ENCODE measurements at regions not wholly inside any gene's neighbourhood (a gene's known extent, or its start where the extent isn't known, plus 50 kb on each side); places are given as distances from the start of the nearest gene placed in this dataset.
"Not testable (repeated sequence)": the region's sequence is repeated elsewhere in the genome, so short reads cannot be mapped to it uniquely, and the experiment has no call there.

DNA sequence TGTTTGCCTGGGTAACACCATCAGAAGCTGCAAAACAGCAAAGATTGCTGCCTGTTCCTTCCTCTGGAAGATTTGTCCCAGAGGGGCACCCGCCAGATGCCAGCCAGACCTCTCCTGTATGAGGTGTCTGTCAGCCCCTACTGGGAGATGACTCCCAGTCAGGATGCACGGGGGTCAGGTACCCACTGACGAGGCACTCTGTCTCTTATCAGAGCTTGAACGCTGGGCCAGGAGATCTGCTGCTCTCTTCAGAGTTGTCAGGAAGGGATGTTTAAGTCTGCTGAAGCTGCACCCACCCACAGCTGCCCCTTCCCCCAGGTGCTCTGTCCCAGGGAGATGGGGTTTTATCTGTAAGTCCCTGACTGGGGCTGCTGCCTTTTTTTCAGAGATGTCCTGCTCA is 207.4 kb upstream of the PDE3A start:
- DNase-seq = not testable (repeated sequence)

DNA sequence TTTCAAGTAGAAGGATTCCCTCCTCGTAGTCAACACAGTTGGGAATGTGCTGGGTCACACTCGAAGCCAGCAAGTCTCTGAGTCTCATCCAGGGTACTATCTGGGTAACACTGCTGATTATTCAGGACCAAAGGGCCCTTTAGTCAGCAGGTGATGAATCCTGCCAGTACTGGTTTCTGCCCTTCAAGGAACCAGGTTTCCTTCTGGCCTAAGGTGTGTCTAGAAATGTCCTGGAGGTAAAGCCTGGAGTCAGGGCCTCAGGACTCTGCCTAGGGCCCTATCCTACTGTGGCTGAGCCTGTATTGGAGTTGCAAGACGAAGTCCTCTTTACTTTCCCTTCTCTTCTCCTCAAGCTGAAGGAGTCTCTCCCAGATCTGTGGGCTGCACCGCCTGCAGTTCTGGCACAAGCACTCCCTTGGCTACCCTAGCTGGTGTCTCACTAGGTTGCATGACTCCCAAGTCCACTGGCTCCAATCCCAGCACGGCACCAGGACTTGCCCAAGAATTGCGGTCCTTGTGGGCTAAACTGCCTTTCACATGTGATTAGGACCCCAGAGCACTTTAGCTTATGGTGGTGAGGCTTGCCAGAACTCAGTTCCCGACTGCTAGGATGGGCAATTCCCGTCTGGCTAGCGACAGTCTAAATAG is 193.7 kb upstream of the PDE3A start:
- DNase-seq = no peak

DNA sequence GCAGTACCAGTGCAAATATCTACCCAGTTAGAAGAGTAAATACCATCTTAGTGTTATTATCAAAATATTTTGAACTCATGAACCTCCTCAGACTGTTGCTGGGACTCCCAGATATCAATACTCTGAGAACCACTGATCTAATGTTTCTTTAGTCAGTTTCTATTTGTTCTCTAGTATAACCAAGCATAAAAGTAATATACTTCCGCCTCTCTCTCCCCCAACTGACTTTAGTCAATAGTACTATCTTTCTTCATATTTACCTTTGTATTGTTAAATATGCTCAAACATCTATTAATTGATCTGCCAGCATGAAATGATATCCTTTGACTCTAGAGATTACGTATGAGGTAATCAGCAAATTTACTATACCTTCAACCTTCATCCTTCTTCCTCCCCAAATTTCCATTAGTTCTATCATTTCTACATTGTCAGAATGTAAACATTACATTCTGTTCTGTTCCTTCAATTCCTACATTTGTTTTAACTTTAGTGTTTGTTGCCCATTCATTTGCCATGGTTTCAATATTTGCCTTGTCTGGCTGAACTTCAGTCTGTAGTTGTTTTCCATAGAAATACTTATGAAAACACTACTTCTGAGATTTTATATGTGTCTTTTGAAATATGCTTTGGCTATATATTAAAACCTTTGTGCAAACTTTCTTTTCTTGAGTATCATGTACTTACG is 192.5 kb upstream of the PDE3A start:
- DNase-seq = no peak

DNA sequence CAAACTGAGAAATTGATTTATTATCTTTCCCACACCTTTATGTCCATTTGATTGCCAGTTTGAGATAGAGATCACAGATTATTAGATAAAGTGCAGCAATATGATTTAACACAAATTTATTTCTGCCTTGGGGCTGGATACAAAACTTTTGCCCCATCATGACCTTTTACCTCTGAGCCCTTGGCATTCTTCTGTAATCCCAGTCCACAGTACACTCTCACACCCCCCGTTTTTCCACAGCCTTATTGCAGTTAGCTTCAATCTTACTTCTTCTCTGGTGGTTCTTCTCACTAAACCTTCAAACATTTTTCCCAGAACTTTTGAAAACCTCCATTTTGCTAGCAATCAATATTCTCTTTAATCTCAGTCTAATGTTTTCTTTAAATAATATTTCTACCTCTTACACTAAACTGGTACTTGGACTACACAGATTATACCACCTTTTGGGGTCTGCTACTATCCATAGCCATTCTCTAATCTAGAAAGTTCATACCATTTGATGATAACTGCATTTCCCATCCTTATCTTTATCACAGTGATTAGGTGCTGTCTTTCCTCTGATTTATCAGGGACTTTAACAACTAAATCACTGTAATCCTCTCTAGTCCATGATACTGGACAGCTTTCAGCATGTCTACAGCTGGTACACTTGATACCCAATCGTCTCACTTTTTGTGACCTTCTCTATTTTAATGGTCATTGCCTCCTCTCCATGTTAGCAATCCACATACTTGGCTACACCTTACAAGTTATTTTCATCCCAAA is 186.7 kb upstream of the PDE3A start:
- no peak for DNase-seq

DNA sequence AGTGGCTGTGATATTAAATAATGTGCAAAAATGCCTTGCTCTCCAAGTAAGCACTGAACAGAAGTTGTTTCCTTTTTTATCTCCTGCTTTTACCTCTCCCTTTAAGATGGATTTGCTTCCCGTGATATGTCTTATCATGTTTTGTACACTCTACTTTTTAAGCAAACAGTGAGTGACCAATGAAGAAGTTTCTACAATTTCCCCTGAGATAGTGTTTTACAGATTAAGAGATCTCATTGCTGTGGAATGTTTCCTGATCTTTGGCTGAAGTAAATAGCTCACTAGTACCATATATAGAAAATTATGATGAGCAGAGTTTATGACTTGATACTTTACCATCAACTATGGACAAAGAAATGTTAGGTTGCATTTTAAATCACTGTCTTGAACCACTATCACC is 184.8 kb upstream of the PDE3A start:
- no peak for DNase-seq

DNA sequence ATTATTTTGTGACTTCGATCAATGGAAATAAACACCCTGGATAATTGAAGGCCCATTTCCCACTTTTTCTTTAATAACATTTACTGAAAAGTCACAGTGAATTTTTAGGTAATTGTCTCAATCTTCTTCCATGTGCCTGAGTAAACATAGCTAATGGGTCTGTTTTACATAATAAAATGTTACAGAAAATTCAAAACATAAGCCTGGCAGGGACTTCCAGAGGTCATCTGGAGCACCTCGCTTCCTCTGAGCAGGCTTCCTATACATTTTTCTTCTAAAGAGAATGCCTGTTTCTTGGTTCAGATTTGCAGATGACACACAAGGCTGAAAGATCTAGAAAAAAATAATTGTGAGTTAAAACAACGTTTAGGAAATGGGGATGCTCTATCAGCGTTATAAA is 183.8 kb upstream of the PDE3A start:
- DNase-seq = no peak

DNA sequence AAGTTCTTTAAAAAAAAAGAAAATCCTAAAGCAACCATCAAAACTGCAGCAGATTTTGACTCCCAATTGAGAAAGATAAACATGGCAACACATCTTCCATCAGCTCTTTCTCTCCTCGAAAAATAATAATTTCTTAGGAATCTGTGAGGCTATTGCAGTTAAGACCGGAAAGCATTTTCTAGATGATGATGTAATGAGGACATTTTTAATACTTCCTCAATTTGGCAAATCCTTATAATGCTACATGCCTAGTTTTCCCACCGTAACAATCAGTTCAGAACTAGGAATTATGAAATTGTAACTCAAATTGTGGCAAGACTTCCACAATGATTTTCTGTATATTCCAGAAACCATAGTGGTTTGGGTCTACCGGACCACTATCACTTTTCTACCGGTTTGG is 180.9 kb upstream of the PDE3A start:
- no peak for DNase-seq

DNA sequence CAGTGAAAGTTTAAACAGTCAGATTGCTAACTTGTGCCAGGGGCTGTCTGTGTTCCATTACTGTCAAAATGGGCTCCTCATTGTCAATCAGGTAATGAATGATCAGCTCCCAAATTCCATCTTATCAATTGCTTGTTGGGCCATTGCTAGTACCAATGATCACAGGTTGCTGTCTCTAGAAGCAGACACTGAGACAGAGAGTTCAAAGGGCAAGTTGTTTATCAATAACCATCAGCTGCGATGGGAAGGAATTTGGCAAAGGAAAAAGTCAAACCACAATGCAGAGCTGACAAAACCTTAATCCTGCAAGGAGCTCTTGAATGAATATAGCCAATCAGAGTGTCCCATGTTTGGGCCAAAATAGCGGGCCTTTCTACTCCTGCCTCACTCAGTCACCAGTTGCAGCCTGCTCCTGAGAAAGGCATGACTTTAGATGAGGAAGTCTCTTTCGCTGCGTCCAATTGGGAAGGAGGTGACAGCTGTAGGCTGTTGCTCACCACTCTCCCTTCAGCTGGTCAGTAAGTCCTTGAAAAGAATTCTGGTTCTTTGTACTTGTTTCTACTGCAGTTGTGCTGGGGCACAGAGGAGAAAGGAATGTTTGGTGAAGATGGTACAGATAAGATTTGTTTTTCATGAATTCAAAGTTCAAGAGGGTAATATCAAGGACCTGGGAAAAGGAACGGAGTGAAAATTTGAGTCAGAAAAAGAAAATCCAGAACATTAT is 179.2 kb upstream of the PDE3A start:
- no peak for DNase-seq

DNA sequence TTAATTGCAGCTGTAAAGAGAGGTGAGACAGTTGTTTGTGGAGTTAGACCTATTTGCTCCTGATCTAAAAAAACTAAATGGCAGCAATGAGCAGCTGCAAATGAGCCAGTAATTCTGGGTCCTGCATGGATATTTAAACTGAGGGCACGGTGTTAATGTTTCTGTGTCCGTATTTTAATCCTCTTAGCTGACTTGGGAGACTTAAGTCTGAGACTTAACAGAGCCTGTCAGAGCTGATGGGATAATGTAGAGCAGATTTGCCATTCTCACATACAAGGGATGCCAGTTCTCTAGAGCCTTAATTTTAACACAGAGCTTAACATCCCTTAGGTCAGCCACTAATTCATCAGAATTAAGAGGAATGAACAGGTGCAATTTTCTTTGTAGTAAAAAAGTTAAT is 178.6 kb upstream of the PDE3A start:
- DNase-seq = no peak

DNA sequence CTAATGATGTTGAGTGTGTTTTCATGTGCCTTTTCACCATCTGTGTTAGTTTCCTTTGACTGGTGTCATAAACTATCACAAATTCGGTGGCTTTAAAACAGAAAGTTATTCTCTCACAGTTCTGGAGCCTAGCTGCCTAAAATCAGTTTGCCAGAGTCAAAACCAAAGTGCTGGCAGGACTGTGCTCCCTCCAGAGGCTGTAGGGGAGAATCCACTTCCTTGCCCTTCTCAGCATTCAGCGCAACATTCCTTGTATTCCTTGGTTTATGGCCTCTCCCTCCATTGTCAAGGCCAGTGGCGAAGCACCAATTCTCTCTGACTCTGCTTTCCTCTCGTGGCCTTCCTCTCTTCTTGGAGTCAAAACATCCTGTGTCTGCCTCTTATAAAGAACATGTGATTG is 174.2 kb upstream of the PDE3A start:
- DNase-seq = no peak

DNA sequence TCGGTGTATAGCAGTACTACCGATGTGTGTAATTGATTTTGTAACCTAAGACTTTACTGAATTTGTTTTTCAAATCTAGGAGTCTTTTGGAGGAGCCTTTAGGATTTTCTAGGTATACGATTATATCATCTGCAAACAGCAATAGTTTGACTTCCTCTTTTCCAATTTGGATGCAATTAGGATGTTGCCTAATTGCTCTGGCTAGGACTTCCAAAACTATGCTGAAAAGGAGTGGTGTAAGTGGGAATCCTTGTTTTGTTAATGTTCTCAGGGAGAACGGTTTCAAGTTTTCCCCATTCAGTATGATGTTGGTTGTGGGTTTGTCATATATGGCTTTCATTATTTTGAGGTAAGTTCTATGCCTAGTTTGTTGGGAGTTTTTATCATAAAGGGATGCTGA is 171.6 kb upstream of the PDE3A start:
- no peak for DNase-seq

DNA sequence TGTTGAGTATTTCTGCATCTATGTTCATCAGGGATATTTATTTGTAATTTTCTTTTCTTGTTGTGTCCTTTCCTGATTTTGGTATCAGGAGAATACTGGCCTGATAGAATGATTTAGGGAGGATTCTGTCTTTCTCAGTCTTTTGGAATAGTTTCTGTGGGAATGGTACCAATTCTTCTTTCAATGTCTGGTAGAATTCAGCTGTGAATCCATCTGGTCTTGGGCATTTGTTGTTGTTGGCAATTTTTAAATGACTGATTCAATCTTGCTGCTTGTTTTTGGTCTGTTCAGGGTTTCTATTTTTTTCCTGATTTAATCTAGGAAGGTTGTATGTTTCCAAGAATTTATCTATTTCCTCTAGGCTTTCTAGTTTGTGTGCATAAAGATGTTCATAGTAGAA is 170.9 kb upstream of the PDE3A start:
- no peak for DNase-seq

DNA sequence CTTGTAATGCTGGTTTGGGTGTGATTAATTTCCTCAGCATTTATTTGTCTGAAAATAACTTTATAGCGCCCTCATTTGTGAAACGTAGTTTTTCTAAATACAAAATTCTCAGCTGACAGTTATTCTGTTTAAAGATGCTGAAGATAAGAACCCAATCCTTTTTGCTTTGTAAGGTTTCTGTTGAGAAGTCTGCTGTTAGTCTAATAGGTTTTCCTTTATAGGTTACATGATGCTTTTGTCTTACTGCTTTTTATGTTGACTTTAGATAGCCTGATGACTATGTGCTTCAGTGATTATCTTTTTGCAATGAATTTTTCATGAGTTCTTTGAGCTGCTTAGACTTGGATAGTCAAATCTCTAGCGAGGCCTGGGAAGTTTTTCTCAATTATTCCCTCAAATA is 168.6 kb upstream of the PDE3A start:
- DNase-seq = no peak

DNA sequence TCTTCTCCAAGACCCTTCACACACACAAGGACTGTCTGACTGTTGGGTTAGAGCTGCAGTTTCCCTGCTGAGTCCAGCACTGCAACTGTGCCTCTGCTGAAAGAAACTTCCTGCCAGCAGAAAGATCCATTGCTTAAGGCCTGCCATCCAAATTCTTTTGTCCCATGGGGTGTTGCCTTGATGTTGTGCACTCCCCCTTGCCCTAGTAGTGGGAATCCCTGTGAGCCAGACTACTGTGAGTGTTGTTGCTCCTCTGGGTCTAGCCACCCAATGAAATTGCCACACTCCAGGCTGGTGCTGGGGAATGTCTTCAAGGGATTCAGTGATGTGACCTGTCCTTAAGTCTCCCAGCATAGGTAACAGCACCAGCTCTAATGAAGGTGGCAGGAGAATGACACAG is 166.6 kb upstream of the PDE3A start:
- DNase-seq = no peak

DNA sequence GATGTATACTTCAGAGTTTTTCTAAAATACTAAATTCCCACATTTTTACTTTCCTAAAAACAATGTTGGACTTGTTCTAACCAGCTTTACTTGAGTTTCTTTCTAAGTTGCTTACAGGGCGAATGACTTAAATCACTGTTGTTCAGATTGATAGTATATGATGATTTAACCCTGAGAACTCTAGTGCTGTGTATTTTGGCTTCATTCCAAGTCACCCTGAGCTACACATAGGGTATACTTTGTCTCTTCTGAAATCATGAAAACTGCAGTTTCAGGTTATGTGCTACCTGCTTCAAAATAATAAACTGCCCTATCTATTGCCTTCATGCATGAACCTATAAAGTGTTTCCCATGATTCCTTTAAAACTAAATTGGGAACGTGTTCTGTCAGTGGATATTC is 162.5 kb upstream of the PDE3A start:
- no peak for DNase-seq

DNA sequence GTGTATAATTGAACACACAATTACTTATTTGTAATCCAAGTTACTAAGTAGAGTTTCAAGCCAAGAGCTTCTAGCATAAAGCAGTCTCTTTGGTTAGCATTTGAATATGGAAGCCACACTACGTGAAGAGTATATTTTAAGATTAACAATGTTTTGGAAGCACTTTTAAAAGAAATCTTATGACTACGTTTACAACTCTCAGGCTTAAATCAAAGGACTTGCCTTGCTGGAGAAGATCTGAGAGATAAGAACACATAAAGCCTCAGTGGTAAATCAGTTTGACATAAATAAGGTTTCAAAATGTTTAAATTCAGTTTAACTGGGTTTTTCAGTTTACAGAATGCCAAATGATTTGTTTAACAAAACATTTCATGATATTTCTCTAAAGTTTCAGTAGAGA is 161.9 kb upstream of the PDE3A start:
- DNase-seq = no peak

DNA sequence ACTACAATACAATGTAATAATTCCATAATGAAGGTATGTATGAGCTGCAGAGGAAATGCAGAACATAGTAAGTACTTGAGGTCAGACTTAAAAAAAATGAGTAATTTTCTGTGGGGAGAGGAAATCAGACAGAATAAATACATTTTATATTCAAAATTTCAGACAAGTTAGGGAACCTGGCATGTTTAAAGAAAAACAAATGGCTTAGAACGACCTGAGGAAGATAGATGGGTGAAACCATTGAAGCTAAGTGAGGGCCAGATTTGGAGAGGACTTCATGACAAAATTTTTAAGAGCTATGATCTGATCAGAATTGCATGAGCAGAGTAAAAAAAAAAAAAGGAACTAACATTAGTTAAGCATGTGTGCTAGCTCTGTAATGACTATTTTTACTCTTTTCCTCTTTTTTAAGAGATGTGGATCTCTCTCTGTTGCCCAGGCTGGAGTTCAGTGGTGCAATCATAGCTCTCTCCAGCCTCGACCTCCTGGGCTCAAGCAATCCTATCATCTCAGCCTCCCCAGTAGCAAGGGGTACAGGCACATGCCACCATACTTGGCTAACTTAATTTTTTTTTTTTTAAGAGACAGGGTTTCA is 157.6 kb upstream of the PDE3A start:
- DNase-seq = no peak

DNA sequence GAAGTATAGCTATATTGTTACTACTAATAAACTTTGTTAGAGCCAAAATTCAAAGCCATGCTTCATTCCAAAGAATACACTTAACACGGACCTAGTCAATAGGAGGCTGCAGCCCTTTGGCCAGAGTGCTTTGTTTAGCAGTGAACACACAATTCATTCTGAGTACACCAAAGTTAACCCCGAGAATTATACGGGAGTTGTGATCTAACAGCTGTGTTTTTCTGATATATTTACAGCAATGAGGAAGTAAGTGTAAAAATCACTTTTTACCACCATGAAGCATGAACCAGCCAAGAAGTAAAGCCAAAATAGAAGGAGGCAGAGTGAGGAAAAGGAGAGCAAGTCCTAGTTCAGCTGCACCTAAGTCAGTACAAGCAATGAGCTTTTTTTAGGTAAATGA is 156.8 kb upstream of the PDE3A start:
- DNase-seq = no peak

DNA sequence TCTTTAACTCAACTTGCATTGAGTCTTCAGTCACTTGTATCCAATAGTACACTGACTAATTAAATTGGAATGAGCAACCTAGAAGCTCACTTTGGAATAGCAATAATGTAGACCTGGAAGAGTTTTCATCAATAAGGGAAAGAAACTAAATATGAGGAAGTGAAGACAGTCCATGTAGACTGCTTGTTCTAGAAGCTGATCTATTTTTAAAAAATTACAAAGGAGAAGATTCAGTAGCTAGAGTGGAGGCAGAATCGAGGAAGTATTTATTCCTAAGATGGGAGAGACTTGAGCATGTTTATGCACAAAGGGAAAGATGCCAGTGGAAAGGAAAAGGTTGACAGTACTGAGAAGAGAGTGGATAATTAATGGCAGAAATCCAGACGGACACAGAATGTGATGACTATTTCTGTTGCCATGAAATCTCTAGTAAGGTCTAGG is 156.3 kb upstream of the PDE3A start:
- DNase-seq = no peak

DNA sequence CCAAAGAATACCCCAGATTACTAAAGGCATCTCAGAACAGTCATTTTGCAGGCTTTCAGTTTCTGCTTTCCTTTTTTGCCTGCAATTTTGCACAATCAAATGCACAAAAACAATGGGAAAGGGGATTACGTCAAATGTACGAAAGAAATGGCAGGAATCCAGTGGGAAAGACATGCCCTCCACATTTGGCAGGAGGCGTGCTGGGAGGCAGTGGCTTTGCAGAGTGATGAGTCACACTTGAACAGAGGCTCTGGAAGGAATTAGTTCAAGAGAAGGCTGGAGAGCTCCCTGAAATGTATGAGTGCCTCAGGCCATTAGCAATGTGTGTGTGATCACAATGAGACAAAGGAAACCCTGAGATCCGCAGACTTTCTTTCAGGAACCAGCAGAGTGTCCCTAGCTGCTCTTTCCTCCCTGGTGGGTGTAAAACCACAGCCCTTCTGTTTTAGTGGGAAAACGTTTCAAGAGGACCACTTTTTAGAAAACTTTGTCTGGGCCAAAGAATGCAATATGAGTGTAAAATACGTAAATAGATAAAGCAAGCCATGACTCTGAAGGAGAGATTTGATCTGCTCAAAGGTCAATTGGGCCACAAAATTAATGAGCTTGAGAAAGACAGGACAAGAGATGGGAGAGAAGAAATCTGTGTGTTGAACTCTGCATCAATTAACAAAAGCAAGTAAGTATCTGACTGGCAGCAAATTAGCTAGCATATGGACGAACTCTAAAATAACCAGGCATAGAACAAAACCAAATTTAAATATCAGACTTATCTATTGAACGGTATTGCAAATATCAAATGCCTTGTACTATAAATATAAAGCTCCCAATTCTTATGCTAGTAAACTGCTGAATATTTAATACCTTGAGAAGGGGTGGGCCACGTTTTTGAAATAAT is 155.4 kb upstream of the PDE3A start:
- DNase-seq = peak; percentile 71

DNA sequence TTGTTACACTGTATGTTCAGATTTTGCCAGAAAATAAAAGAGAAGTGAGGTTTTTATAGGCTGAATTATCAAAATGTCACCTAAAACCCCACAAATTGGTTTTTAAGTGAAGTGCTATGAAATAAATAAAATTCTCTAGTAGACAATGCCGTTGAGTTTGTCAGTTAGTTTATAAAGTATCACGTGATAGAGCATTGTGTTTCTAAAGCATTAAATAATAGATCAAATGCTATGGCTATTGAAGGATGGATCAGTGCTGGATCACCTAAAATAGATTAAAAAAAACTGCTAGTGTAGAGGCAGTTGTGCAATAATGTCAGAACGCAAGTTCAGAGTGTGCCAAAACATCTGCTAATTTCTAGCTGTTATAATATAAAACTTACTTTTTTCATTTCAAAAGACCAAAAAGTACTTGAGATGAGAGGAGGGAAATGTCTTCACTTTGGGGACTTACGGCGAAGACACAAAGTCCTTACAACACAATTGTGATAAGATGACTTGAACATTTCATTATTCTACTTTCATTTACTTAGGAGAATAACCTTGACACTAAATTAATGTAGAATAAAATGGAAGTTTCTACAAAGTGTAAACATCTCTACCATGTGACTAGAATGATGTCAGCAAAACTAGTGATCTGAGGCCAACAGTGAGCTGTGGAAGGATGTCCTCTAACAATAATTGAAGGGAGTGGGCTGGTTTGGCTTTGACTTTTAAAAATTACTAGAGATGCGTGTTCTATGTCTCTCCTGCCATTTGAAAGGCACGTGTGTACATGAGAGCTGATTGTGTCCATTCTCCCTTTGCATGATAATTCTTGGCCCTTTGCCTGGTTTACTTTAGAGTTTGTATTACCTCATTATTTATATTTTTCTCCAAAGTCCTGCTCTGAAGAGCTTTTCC is 154.4 kb upstream of the PDE3A start:
- DNase-seq = no peak
